GM11168 (cell line): ENCODE measurements at regions not wholly inside any gene's neighbourhood (a gene's known extent, or its start where the extent isn't known, plus 50 kb on each side); places are given as distances from the start of the nearest gene placed in this dataset.

ENCODE experiments used
- in situ Hi-C: fragments of 300-500 bp; cut with MboI; formaldehyde crosslinking; loops from one replicate; pipeline ENCODE4 v1.12.0; 2022; ENCODE audit warnings: low sequenced_read_pairs; ENCODE audit not compliant: unreplicated experiment

DNA sequence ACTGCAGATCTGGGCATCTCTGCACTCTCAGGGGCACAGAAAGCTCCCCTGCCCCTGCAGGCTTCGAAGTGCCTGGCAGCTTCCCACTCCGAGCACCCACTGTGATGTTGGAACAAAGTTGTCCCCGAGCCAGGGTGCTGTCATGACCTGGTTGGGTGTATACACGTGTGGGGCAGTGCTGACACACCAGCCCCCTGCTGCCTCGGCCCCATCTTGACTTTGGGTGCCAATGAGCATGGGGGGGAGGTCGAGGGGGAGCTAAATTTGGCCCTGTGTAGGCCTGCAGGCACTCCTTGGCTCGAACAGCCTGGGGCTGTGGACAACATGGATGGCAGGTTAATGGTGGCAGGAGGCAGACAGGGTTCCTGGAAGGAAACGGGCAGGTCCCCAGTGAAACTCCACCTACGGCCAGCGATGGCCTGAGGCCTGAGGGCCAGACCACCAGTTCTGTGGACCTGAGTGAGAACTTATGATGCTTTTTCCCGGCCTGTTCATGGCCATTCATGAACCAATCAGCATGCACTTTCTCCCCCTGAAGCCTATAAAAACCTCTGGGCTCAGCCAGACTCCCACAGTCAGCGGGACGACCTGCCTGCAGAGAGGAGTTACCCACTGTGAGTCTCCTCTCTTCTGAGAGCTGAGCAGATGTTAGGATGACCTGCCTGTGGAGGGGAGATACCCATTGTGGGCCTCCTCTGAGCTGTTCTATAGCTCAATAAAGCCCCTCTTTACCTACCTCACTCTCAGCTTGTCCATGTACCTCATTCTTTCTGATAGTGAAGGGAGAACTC, 1029.1 kb upstream of the GBE1 start:
- in situ Hi-C loops: no loop called here

DNA sequence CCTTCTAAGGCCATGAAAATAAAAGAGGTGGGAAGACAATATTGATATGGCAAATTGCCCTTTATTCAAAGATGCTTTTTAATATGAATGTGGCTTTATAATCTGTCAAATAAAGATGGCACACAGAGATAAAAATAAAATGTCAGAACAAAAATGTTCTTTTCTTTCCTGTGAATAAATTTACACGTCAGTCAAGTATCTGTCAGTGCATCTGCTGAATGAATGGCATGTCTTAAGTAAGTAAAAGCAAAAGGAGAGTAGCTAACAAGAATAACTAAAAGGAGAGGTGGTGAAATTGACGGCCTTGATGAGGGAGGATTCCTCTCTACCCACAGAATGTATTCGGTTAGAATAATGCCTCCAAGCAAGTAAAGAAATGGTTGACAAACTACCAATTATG, 1021.7 kb upstream of the GBE1 start:
- in situ Hi-C loops: no loop called here

DNA sequence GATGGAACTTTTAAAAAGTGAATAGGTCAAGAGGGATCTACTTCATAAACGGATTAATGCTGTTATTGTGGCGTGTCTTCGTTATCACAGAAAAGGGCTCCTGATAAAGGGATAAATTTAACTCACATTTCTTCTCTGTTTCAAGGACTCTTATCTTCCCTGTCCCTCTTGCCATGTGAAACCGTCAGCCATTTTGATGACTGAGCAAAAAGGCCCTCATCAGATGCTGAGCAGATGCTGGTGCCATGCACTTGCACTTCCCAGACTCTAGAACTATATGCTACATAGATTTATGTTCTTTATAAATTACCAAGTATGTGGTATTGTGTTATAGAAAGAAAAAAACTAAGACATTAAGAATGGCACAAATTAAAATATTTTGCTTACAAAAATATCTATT, 1011.8 kb upstream of the GBE1 start:
- in situ Hi-C loops: no loop called here

DNA sequence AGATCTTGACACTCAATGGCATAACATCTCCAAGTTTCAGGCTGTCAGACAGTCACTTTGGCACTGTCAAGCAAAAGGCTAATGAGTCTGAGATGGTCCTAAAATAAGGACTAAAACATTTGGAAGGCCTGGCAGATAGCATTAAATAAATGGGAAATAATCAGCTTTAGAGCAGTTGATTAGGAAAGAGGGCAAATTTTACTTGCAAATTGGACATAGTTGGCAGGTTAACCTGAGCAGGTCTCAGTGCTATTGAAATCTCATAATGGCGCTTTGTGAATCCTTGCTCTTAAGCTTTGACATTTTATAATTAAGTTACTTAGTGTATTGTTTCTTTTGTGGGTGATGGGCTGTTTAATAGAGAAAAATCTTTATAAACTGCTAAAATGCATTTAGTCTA, 1003.1 kb upstream of the GBE1 start:
- in situ Hi-C loops: no loop called here

DNA sequence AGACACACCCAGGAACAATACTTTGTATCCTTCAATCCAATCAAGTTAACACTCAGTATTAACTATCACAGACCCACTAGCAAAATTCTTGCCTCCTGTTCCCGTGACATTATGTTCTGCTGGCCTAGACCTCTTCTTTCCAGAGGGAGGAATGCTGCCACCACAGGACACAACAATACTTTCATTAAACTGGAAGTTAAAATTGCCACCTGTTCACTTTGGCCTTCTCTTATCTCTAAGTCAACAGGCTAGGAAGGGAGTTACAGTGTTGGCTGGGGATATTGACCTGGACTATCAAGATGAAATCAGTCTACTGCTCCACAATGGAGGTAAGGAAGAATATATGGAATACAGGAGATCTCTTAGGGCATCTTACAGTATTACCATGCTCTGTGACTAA, 1000.4 kb upstream of the GBE1 start:
- in situ Hi-C loops: no loop called here

DNA sequence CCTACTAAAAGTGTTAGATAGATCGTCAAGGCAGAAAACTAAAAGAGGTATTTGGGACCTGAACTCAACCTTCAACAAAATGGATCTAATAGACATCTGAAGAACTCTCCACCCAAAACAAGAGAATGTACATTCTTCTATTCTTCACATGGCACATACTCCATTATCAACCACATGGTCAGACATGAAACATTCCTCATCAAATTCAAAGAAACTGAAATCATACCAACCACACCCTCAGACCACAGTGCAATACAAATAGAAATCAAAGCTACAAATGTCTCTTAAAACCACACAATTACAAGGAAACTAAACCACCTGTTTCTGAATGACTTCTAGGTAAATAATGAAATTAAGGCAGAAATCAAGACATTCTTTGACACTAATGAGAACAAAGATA, 984.1 kb upstream of the GBE1 start:
- in situ Hi-C loops: no loop called here

DNA sequence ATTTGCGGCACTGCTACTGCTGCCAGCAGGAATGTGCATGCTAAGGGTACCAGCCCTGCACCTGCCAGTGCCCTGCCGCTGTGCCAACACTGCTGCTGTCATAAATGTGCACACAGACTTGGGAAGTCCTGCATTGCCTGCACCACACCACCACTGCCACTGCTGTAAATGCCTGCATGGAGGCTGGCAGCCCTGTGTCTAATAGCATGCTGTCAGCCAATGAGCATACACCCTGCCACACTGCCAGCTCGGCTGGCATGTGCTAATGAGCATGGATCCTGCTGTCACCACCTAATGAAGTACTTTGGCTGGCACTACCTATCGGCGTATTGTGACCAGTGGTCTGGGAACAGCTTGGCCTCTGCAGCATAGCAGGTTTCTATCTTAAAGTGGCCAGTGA, 981.8 kb upstream of the GBE1 start:
- in situ Hi-C loops: no loop called here

DNA sequence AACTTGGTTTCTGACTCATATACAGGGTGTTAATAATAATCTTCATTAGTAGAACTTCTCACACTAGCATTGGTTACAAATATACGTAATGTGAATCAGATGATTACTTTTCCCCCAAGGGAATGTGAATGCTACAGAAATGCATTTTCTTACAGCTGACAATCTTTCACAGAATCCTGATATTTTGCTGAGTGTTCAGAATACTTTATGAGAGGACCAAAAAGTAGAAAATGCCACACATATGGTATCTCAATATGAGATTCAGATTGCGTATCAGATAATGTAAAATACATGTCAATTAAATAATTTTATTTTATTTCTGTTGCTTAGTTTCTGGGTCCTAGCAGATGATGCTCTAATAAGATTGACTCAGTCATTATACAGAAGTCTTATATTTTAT, 979.9 kb upstream of the GBE1 start:
- in situ Hi-C loops: no loop called here

DNA sequence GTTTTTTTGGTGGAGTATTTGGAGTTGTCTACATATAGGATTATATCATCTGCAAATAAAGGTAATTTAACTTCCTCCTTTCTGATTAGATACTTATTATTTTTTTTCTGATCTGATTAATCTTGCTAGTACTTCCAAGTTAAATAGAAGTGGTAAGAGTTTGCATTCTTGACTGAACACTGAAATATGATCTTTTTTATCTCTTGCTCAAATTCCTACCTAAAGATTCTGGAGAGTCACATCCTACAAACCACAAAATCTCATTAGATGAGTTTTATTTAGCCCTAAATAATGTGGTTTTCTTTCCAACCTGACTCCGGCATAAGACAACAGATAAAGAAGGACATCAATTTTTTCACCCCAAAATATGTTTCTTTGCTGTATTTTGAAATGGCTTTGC, 977.9 kb upstream of the GBE1 start:
- in situ Hi-C loops: no loop called here

DNA sequence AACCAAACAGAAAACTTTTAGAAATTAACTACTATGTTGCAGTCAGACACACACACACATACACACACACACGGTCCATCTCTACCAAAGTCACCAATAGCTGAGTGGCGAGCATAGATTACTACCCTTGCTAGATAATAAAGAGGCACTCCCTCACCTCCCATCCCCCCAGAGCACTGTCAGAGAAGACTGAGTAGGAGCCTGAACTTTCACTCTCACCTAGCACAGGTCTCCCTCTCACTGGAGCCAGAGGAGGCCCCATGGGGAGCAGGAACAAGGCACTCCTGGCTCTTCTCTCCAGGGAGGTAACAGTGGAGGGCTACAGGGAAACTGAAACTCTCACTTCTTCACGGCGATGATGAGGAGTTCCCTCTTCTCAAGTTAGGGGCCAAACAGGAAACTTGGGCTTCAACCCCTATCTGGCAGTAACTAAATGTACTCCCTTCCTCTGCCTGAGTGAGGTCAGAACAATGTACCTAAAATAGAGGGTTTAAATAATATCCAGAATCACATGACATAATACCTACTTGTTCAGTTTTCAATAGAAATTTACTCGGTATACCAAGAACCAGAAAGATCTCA, 975.3 kb upstream of the GBE1 start:
- in situ Hi-C loops: no loop called here

DNA sequence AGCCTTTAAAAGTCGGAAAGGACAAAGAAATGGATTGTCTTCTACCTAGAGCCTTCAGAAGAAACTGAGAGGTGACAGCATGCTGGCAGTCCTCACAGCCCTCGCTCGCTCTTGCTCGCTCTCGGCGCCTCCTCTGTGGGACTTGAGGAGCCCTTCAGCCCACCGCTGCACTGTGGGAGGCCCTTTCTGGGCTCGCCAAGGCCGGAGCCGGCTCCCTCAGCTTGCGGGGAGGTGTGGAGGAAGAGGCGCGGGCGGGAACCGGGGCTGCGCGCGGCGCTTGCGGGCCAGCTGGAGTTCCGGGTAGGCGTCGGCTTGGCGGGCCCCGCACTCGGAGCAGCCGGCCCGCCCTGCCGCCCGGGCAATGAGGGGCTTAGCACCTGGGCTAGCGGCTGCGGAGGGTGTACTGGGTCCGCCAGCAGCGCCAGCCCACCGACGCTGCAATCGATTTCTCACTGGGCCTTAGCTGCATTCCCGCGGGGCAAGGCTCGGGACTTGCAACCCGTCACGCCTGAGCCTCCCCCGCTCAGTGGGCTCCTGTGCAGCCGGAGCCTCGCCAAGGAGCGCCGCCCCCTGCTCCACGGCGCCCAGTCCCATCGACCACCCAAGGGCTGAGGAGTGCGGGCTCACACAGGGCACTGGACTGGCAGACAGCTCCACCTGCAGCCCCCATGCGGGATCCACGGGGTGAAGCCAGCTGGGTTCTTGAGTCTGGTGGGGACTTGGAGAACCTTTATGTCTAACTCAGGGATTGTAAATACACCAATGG, 953.8 kb upstream of the GBE1 start:
- in situ Hi-C loops: no loop called here

DNA sequence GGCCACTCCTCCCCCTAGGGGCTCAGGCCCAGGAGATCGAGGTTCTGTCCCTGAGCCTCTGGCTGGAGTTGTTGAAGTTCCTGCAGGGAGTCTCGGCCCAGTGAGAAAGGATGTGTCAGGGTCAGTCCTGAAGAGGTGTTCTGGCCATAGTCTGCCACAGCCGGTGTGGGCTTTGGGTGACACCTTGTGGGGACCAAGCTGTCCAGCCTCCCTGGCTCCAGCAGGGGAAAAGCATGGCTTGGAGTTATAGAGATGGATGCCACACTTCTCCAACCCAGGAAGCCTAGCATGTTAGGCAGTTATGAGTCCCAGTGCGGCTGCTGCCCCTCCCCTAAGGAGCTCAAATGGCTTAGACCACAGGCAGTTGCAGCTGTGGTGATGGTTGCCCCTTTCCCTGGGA, 945.6 kb upstream of the GBE1 start:
- in situ Hi-C loops: no loop called here

DNA sequence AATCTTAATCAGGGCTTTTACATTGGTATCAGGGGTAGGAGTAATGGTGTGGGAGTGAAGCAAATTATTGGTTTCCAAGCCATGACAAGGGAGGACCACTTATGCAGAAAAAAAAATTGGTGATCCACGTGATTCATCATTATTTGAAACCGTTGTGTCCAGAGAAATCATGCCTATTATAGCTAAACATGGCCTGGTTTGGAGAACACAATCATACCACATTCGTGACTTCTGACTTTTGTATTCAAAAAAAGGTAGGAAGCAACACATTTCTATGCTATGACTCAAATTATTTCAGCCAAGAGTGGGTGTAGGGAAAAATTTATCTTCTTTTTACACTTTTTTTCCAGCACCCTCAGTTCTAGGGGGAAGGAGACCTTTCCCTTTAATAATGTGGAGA, 924.3 kb upstream of the GBE1 start:
- in situ Hi-C loops: no loop called here

DNA sequence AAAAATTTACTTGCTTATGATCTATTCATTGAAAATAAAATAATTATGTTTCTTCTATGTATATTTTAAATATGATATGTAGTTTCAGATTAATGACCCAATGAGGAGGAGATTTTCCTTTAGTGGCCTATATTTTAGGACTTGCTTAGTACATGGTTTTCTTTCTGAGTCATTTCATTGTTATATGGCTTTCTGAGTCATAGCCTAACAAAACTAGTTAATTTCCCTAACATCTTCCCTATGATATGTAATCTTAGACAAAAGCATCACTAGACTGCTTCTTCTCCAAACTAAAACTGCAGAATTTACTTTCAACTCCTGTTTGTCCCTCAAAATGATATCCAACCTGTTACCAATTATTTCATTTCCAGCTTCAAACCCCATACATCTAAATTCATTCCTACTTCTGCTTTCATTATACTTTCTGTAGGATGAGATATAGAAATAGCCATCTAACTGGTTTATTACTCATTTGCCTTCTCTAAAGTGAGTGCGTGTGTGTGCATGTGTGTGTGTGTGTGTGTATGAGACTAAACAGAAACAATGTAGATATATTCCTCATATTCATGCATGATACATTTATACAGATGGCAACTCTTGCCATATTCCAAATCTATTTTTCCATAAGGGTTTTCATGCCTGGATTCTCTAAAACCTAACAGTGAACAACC, 915.0 kb upstream of the GBE1 start:
- in situ Hi-C loops: no loop called here

DNA sequence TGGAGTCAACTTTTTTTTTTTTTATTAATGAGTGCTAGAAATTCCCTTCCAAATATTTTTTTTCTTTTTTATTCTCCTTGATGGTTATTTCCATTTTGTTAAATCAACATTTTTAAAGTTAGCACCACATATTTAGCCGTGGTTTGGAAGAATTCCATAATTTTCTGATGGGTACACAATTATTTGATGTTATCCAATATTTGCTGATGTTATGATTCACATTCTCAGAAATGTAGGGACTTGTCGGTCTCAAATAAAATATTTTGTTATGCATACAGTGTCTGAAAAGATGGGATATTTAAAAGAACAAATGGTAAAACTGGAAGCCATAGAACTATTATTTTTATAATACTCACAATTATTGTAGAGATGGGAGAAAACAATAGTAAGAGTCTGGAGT, 911.5 kb upstream of the GBE1 start:
- in situ Hi-C loops: no loop called here

DNA sequence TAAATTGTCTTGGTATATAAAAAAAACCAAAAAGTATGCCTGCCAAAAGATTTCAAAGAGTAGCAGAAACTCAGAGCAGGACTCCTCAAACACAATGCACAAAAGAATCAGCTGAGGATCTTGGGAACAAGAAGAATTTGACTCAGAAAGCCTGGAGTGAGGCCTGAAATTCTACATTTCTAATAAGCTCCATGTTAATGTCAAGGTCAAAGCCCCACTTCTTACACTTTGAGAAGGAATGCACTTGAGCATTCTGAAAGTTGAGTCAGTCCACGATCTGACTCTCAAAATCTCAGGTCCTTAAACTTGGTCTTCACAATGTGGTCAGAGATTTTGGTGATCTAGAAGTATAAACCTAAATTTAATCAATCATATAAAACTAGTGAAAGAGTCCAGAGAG, 910.0 kb upstream of the GBE1 start:
- in situ Hi-C loops: no loop called here

DNA sequence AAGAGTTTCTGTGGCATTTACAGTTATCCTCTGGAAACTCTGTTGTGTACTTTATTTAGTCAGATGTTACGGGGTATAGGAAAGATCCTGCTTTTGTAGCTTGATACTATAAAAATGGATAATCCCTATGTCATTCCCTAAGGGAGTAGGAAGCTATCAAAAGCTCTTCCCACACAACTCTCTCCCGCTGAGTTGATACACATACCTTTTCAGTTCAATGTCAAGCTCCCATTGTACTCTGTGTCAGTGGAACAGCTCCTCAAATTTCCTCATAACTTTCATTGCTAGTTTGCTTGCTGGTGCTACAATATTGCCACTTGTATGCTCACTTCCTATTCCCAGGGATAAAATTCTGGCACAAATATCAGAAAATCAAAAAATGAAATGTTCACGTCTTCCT, 893.3 kb upstream of the GBE1 start:
- in situ Hi-C loops: no loop called here

DNA sequence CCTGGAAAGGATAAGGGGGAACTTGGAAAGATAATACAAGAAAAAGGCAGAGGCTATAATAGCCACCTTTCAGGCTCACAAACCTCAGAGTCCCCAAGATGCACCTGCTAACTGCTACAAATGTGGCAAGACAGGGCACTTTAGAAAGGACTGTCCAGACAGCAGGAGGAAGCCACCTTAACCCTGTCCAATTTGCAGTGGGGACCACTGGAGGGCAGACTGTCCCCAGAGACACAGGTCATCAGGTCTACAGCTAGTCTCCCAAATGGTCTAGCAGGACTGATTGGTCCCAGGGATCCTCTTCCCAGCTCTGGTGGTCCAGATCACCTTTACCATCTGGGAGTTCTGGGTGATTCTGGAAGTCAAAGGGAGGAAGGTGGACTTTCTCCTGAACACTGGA, 882.5 kb upstream of the GBE1 start:
- in situ Hi-C loops: no loop called here

DNA sequence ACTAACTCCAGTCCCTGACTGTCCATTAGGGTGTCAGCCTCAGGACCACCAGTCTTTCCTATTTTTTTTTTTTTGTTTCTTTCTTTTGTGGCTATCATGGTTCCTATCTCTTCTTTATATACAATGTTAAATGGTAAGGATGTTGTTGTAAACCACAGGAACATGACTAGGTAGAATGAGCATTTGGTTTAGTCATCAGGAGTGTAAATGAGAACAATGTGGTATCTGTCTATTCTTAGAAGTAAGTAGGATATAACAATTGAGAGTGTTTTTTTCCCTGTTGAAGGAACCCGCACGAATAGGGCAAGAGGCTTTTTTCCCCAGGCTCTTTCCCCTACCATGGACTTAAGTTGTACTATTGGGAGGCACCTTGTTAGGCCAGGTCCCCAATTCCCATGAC, 880.3 kb upstream of the GBE1 start:
- in situ Hi-C loops: no loop called here

DNA sequence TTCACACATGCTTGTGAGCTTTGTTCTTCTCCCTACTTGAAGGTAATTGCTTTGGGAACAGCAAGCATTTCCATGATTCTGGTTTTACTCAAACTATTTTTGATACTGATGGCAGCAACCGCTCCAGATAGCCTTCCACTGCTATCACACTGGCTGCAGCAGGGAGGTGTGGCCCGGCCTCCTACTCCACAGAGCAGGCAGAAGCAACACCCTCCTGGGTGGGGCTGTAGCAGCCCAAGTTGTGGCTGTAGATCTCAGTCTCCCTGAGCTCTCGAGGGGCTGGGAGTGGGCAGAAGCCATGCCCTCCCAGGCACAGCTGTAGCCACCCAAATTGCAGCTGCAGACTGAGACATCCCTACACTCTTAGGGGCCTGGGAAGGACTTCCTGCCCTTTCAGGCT, 878.8 kb upstream of the GBE1 start:
- in situ Hi-C loops: no loop called here

DNA sequence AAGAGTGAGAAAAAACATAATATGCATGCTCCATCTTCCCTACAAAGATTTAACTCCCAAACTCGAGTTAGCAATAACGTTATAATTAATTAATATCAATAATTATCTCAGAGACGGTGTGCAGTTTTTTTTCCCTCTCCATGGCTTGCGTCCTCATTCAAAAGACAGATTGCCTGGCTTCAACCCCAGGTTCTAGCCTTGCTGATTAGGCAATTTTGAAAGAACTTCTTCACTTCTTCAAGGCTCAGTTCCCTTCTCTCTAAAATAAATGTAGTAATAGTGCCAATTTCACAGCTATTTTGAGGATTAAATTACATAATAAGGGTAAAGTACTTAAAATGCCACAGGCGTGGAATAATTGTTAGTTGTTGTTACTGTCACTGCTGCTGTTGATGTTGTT, 876.1 kb upstream of the GBE1 start:
- in situ Hi-C loops: no loop called here
